T follicular helper cell (primary cell): ENCODE measurements at regions not wholly inside any gene's neighbourhood (a gene's known extent, or its start where the extent isn't known, plus 50 kb on each side); places are given as distances from the start of the nearest gene placed in this dataset.

Source experiments
- DNase-seq: peaks from one replicate; pipeline ENCODE4 v3.0.0-alpha.2; 2020; ENCODE audit warnings: low read depth

- DNase-seq = no peak
Measured at GRCh38 chr13:48181482-48182145, 51.4 kb upstream of the ITM2B start.

- DNase-seq = no peak
Measured at GRCh38 chr13:48178126-48178525, 54.9 kb upstream of the ITM2B start.

- no peak for DNase-seq
Measured at GRCh38 chr13:48176781-48177180, 56.2 kb upstream of the ITM2B start.

GRCh38 chr13:48175185-48175584, 57.8 kb upstream of the ITM2B start:
- DNase-seq = no peak

- no peak for DNase-seq
Measured at GRCh38 chr13:48167866-48168265, 65.1 kb upstream of the ITM2B start.

- no peak for DNase-seq
Measured at GRCh38 chr13:48165727-48166126, 67.3 kb upstream of the ITM2B start.

- no peak for DNase-seq
Measured at GRCh38 chr13:48165063-48165462, 67.9 kb upstream of the ITM2B start.

DNA sequence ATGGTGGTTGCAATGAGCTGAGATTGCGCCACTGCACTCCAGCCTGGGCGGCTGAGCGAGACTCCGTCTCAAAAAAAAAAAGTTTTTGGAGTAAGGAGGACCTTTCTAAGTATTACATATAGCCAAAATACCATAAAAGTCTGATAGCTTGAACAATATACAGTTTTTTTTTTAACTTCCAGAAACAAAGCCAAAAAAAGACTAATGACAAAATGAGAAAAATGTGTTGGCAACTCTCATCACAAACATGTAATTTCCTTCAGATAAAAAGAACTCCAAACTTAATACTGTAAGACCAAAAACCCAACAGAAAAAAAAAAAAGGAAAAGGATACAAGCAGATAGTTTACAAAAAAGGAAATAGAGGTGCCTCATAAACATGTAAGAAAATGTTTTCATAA, 68.2 kb upstream of the MED4 start:
- DNase-seq = no peak

DNA sequence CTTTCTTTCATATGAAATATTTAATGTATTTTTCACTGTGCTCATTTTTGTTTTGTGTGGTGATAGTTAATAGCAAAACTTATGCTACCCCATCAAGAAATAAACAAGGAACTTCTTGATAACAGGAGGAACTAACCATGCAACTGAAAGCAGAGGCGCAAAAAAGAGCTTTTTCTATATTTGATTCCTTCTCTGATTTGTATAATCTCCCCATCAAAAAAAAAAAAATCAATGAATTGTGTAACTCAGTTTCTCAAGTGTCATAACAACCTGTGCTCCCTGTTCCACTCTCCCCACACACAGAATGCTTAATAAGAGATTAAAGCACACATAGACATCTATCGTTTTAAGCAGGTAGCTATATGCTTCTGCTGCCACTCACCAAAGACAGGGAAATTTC, 67.3 kb upstream of the MED4 start:
- no peak for DNase-seq

- no peak for DNase-seq
Measured at GRCh38 chr13:48161530-48162179, 66.8 kb upstream of the MED4 start.

DNA sequence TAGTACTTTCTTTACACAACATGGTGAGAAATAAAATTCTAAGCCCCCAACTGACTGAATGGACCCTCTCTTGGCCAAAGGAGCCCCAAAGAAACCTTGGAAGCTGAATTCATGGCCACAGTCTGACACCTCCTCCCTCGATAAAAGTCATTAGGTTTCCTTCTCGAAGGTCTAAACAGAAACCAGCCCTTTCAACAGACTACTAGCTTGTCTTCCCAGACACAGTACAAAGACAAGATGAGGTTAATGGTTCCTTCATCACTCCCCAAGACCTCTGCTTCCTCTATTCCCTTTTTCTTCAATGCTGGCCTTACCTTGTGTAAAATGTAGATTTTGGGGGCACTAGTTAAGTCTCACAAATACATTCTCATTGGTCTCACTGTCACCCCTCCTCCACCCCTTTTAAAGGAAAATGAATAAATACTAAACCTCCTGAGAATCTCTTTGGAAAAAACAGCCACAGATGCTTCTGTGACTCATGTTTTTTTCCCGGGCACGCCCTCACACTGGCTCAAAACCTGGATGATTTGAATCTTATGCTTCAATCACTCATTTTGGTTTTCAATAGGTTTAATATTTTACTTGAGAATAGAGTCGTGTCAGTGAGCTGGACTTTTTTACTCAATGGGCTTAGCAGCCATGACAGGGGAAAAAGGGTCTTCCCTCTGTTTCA, 65.8 kb upstream of the MED4 start:
- DNase-seq = no peak

- no peak for DNase-seq
Measured at GRCh38 chr13:48159826-48160225, 64.9 kb upstream of the MED4 start.

DNA sequence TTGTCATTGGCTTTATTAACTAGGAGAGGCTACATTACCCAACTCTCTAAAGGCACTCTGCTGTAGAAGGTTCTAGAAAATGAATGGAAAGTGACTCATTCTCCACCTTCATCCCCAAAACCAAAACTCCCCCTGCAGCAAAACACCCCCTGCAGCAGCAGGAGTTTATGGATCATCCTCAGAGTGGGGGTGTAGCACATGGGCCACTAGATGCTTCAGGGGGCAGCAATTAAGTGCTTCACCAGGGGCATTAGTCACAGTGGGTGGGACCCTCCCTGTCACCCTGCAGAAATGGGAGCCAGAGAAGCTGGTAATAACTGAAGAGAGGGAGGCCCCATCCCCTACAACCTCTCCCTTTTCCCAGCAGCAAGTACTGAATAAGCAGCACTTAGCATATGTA, 64.5 kb upstream of the MED4 start:
- DNase-seq = no peak

DNA sequence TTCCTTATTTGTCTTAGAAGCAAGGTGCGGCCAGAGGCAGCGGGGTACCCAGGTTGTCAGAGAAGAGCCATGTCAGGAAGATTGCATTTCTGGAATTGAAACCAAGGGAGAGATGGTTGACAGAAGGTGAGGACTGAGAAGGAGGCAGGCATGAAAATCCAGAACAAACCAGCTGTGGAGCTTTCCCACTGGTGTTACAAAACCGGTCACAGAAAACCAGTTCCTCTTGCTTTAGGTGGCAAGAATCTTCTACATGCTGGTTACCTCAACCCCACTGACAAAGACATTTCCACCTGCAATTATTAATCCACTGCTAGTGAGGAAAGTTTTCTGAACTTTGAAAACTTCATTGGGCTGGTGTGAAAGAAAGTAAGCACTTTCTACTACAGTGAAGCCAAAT, 64.0 kb upstream of the MED4 start:
- DNase-seq = no peak

DNA sequence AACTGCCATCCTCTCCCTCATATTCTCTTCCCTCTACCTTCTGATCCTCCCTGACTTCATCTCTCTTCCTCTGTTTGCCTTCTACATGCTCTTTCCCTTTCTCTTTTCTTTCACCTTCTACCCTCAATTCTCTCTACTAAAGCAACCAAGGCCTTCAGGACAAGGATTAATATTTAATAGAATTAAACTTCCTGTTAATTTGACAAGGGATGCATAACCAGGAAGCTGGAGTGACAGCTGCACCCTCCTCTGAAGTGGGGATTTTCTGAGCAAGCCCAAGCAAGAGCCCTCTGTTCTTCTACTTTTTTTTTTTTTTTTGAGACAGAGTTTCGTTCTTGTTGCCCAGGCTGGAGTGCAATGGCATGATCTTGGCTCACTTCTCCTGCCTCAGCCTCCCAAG, 63.4 kb upstream of the MED4 start:
- no peak for DNase-seq

GRCh38 chr13:48156466-48156865, 61.6 kb upstream of the MED4 start:
- DNase-seq = peak; percentile 70

GRCh38 chr13:48155848-48156247, 60.9 kb upstream of the MED4 start:
- DNase-seq = peak; percentile 37

GRCh38 chr13:48154671-48155070, 59.8 kb upstream of the MED4 start:
- no peak for DNase-seq

- DNase-seq = no peak
Measured at GRCh38 chr13:48153186-48153585, 58.3 kb upstream of the MED4 start.

GRCh38 chr13:48151363-48152161, 56.7 kb upstream of the MED4 start:
- DNase-seq = no peak

GRCh38 chr13:48148454-48148853, 53.5 kb upstream of the MED4 start:
- DNase-seq = no peak

DNA sequence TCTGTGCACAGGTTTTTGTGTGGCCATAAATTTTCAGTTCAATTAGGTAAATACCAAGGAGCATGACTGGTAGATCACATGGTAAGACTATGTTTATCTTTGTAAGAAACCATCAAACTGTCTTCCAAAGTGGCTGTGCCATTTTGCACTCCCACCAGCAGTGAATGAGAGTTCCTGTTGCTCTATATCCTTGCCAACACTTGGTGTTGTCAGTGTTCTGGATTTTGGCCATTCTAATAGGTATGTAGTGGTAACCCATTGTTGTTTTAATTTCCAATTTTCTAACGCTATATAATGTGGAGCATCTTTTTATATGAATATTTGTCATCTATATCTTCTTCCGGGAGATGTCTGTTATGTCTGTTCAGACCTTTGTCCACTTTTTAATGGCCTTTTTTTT, 51.7 kb upstream of the MED4 start:
- DNase-seq = no peak

GRCh38 chr13:48146122-48146521, 51.2 kb upstream of the MED4 start:
- no peak for DNase-seq
